Brain microvascular endothelial cell (primary cell): ENCODE measurements at regions not wholly inside any gene's neighbourhood (a gene's known extent, or its start where the extent isn't known, plus 50 kb on each side); places are given as distances from the start of the nearest gene placed in this dataset.
A peak's percentile ranks its signal among the peaks of the same experiment; 100 is the strongest.

ENCODE experiments used
- DNase-seq: peaks from one replicate; pipeline ENCODE4 v3.0.0-alpha.2; 2020
- H3K27ac ChIP-seq: fragments of 250-450 bp; sonication (Bioruptor Pico); 2 replicates; pipeline ENCODE4 v1.5.1; 2020; ENCODE audit warnings: mild to moderate bottlenecking, moderate library complexity
- H3K27me3 ChIP-seq: fragments of 250-450 bp; sonication (Bioruptor Pico); replicated peaks from 2 replicates; pipeline ENCODE4 v1.5.1; 2020; ENCODE audit warnings: mild to moderate bottlenecking
- H3K36me3 ChIP-seq: fragments of 250-450 bp; sonication (Bioruptor Pico); replicated peaks from 2 replicates; pipeline ENCODE4 v1.5.1; 2020; ENCODE audit warnings: mild to moderate bottlenecking
- H3K4me3 ChIP-seq: 2 replicates; pipeline ENCODE4 v1.5.1; 2011; ENCODE audit warnings: low read depth, mild to moderate bottlenecking, control low read depth, low read length, moderate library complexity
- in situ Hi-C: cut with HindIII; loops from 2 replicates; pipeline ENCODE4 v1.10.0; 2017; ENCODE audit warnings: low sequenced_read_pairs, low pct_ligation_motif_present
- TF ChIP-seq, protein P1 (sequence below): IDR thresholded peaks from 2 replicates; pipeline ENCODE4 v1.5.1; 2011; ENCODE audit warnings: low read depth, mild to moderate bottlenecking, moderate library complexity, low read length, control low read depth, inconsistent platforms; ENCODE audit errors: missing control alignments

DNA sequence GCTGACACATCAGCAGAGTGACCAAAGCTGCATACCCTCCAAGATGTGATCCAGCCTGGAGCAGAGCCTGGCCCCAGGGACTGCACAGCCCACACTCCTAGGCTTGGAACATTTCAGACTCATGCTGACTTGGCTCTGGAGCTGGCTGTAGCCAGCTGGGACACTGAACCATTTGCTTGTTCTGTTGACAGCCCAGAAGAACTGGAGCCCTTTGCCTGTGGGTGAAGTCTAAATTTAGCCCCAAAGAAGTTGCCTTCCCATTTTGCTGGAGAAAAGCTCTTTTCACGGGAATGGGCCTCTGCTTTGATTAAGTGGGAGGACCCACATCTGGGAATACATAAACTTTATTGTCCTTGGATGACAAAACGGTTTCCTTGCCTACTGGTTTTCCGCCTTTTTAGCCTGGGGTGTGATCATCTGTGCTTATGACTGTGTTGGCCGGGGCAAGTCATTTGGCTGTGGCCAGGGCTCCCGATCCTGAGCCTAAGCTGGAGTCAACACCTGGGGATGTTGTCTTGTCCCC is 186.2 kb upstream of the BMPER start:
- H3K4me3 ChIP-seq: no peak overlapping the region
- no peaks in the 10 kb centered on the region for H3K27me3 ChIP-seq
- no peaks in the 10 kb centered on the region for H3K36me3 ChIP-seq
- TF ChIP-seq, protein P1, sequence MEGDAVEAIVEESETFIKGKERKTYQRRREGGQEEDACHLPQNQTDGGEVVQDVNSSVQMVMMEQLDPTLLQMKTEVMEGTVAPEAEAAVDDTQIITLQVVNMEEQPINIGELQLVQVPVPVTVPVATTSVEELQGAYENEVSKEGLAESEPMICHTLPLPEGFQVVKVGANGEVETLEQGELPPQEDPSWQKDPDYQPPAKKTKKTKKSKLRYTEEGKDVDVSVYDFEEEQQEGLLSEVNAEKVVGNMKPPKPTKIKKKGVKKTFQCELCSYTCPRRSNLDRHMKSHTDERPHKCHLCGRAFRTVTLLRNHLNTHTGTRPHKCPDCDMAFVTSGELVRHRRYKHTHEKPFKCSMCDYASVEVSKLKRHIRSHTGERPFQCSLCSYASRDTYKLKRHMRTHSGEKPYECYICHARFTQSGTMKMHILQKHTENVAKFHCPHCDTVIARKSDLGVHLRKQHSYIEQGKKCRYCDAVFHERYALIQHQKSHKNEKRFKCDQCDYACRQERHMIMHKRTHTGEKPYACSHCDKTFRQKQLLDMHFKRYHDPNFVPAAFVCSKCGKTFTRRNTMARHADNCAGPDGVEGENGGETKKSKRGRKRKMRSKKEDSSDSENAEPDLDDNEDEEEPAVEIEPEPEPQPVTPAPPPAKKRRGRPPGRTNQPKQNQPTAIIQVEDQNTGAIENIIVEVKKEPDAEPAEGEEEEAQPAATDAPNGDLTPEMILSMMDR: no peak
- H3K27ac ChIP-seq: no peak overlapping the region
- in situ Hi-C loops: no loop called here
- DNase-seq: no peak

DNA sequence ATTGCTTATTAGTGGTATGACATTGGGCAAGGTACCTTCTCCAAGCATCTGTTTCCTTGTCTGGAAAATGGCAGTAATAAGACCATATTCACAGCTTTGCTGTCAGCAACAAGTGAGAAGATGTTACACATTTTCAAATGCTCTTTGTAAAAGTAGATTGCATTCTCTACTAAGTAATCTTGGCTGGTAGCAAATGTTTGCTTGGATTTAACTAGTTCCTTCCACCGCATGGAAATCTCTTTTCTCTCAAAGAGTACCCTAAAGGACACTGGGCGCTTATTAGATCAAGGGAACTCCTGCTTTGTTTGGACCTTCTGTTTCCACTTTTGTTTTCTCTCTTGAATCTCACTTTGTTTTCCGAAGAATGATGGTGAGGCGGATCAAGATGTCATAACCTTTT is 185.2 kb upstream of the BMPER start:
- TF ChIP-seq, protein P1: no peak
- Histone ChIP-seq H3K4me3 (no peak overlapping the region), H3K27me3 (no peaks in the 10 kb centered on the region), H3K27ac (no peak overlapping the region), H3K36me3 (no peaks in the 10 kb centered on the region)
- no peak for DNase-seq
- in situ Hi-C loops: no loop called here

DNA sequence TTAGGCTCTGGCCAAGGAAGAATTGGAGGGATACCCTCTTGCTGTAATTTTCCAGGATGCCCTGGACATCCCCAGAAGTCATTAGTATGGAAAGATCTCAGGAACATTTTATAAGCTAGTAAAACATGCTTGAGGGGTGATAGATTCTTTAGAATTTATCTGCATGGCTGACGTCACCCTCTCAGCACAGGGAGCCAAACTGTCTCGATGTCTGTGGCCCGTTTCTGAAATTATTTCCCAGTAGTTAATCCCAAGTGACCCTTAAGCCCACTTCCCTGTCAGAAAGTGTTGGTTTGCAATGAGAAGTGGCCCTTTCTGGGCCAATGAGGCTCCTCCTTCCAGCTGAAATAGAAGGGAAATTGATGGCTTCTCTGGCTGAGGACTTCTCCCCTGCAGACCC is 184.5 kb upstream of the BMPER start:
- H3K4me3 ChIP-seq: no peak overlapping the region
- H3K36me3 ChIP-seq: no peaks in the 10 kb centered on the region
- H3K27ac ChIP-seq: no peak overlapping the region
- no peaks in the 10 kb centered on the region for H3K27me3 ChIP-seq
- TF ChIP-seq, protein P1: no peak
- no peak for DNase-seq
- in situ Hi-C loops: no loop called here

DNA sequence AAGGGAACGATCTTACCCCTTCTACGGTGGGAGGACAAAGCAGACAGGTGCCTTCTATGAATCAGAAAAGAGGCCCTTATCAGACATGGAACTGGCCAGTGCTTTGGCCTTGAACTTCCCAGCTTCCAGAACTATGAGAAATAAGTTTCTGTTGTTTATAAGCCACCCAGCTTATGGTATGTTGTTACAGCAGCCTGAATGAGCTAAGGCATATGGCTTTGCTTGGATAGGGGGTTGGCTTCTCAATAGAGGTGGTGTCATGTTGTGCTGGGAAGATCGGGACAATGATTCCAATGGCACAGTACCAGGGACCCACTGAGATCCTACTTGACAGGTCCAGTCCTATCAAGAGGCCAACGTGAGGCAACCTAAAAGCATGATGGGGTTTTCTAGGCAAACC is 183.4 kb upstream of the BMPER start:
- H3K27me3 ChIP-seq: no peaks in the 10 kb centered on the region
- TF ChIP-seq, protein P1: no peak
- in situ Hi-C loops: no loop called here
- DNase-seq: no peak
- H3K36me3 ChIP-seq: no peaks in the 10 kb centered on the region
- H3K4me3 ChIP-seq: no peak overlapping the region
- peak overlapping the region; percentile 28 for H3K27ac ChIP-seq

DNA sequence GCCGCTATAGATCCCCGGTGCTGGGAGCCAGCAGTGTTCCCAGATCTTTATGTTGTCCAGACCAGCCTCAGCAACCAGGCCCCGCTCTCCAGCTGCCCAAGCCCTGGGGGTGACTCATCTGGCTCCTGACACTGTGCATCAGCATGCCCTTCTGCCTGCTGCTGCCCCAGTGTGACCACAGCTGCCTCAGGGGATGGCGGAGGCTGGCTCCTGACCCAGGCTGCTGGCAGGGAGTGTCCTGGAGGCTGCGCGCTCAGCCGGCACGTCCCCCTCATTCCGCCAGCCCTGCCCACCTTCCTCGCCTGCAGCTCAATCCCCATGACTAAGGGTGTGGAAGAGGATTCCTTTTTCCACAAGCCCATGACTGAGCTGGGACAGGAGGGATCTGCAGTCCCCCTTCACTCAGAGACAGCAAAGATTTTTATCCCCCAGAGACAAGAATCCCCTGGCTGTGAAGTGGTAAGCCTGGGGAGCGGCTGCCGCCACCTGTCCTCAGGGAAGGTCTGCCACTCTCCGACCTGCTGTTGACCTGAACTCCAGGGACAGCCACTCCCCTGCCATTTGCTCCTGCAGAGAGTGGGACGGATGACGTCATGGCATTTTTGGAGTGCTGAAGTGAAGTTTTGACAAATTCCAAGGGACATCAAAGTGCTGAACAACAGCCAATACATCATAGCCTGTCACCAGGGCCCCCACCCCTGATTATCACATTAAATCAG is 182.8 kb upstream of the BMPER start:
- Histone ChIP-seq H3K27me3 (no peaks in the 10 kb centered on the region), H3K4me3 (no peak overlapping the region), H3K27ac (peak overlapping the region; percentile 28), H3K36me3 (no peaks in the 10 kb centered on the region)
- DNase-seq: peak; percentile 68
- TF ChIP-seq, protein P1: no peak
- in situ Hi-C loops: no loop called here

DNA sequence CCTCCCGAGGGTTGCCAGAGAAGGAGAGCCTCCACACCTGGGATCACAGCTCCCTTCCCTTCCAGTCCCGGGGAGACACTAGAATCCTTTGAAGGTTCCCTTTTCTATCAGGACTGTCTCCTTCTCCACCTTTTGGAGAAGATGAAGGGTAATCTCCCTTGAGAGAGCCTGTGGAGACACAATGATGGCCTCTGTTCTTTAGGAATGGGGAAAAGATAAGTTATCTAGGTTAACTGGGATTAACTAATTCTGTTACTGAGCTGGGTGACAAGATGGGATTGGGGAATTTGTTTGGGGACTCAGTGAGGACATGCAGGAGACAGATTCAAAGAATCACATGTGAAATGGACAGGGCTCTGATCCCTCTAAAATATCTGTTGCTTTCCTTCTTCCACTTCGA is 181.1 kb upstream of the BMPER start:
- Histone ChIP-seq H3K4me3 (no peak overlapping the region), H3K36me3 (no peaks in the 10 kb centered on the region), H3K27me3 (no peaks in the 10 kb centered on the region), H3K27ac (no peak overlapping the region)
- DNase-seq: no peak
- in situ Hi-C loops: no loop called here
- TF ChIP-seq, protein P1: no peak
